H9 (cell line): ENCODE measurements at regions not wholly inside any gene's neighbourhood (a gene's known extent, or its start where the extent isn't known, plus 50 kb on each side); places are given as distances from the start of the nearest gene placed in this dataset.

Experiments
- DNase-seq: peaks from one replicate; pipeline ENCODE4 v3.0.0-alpha.2; 2017
- H2AFZ ChIP-seq: one replicate; pipeline ENCODE4 v1.6.1; 2013; ENCODE audit warnings: mild to moderate bottlenecking, low read length, control low read depth, moderate library complexity
- H2AK5ac ChIP-seq: 2 replicates; pipeline ENCODE4 v1.6.1; 2013; ENCODE audit warnings: low read length, control low read depth, mixed read lengths; ENCODE audit not compliant: insufficient read length
- H2BK120ac ChIP-seq: one replicate; pipeline ENCODE4 v1.6.1; 2013; ENCODE audit warnings: low read depth, mild to moderate bottlenecking, low read length, control low read depth, inconsistent platforms; ENCODE audit not compliant: poor library complexity, severe bottlenecking
- H2BK12ac ChIP-seq: 2 replicates; pipeline ENCODE4 v1.6.1; 2013; ENCODE audit warnings: low read length, control low read depth, mixed read lengths, low read depth; ENCODE audit not compliant: insufficient read length
- H2BK15ac ChIP-seq: 2 replicates; pipeline ENCODE4 v1.6.1; 2013; ENCODE audit warnings: low read depth, low read length, control low read depth
- H2BK20ac ChIP-seq: one replicate; pipeline ENCODE4 v1.6.1; 2013; ENCODE audit warnings: low read depth, mild to moderate bottlenecking, low read length, control low read depth, inconsistent platforms; ENCODE audit not compliant: poor library complexity, severe bottlenecking
- H2BK5ac ChIP-seq: 2 replicates; pipeline ENCODE4 v1.6.1; 2013; ENCODE audit warnings: low read length, control low read depth, mixed read lengths; ENCODE audit not compliant: insufficient read length
- H3K14ac ChIP-seq: 2 replicates; pipeline ENCODE4 v1.6.1; 2013; ENCODE audit warnings: low read length, control low read depth; ENCODE audit not compliant: insufficient read depth
- H3K18ac ChIP-seq: 2 replicates; pipeline ENCODE4 v1.6.1; 2013; ENCODE audit warnings: low read depth, mild to moderate bottlenecking, mixed read lengths, low read length, control low read depth; ENCODE audit not compliant: insufficient read length
- H3K23ac ChIP-seq: 2 replicates; pipeline ENCODE4 v1.6.1; 2013; ENCODE audit warnings: low read length, control low read depth, mixed read lengths, low read depth; ENCODE audit not compliant: insufficient read length
- H3K23me2 ChIP-seq: 2 replicates; pipeline ENCODE4 v1.6.1; 2013; ENCODE audit warnings: low read depth, mild to moderate bottlenecking, mixed read lengths, low read length, control low read depth; ENCODE audit not compliant: insufficient read length, poor library complexity, severe bottlenecking
- H3K27ac ChIP-seq: 2 replicates; pipeline ENCODE4 v1.5.1; 2013; ENCODE audit warnings: low read length, control low read depth, mixed read lengths, low read depth; ENCODE audit not compliant: insufficient read length
- H3K27me3 ChIP-seq: 2 replicates; pipeline ENCODE4 v1.6.1; 2013; ENCODE audit warnings: low read length, control low read depth, inconsistent platforms; ENCODE audit not compliant: insufficient read depth
- H3K4ac ChIP-seq: 2 replicates; pipeline ENCODE4 v1.6.1; 2013; ENCODE audit warnings: low read depth, mild to moderate bottlenecking, control low read depth, inconsistent platforms, low read length, moderate library complexity
- H3K4me1 ChIP-seq: 2 replicates; pipeline ENCODE4 v1.6.1; 2013; ENCODE audit warnings: low read length, control low read depth, inconsistent platforms; ENCODE audit not compliant: insufficient read depth
- H3K4me2 ChIP-seq: 2 replicates; pipeline ENCODE4 v1.6.1; 2013; ENCODE audit warnings: low read length, control low read depth, mixed read lengths; ENCODE audit not compliant: insufficient read length, insufficient read depth
- H3K56ac ChIP-seq: 2 replicates; pipeline ENCODE4 v1.6.1; 2013; ENCODE audit warnings: low read depth, mild to moderate bottlenecking, mixed read lengths, low read length, control low read depth; ENCODE audit not compliant: insufficient read length
- H3K79me1 ChIP-seq: 2 replicates; pipeline ENCODE4 v1.6.1; 2013; ENCODE audit warnings: low read depth, mild to moderate bottlenecking, moderate library complexity, low read length, control low read depth, inconsistent platforms; ENCODE audit not compliant: insufficient read depth, poor library complexity, severe bottlenecking
- H3K79me2 ChIP-seq: 2 replicates; pipeline ENCODE4 v1.6.1; 2013; ENCODE audit warnings: low read length, control low read depth, inconsistent platforms; ENCODE audit not compliant: insufficient read depth
- H3K9ac ChIP-seq: 2 replicates; pipeline ENCODE4 v1.6.1; 2013; ENCODE audit warnings: low read length, control low read depth, mixed read lengths; ENCODE audit not compliant: insufficient read length; ENCODE audit errors: extremely low read depth
- H3K9me3 ChIP-seq: one replicate; pipeline ENCODE4 v1.6.1; 2013; ENCODE audit warnings: low read depth, low read length, inconsistent platforms; ENCODE audit not compliant: control insufficient read depth
- H3T11ph ChIP-seq: one replicate; pipeline ENCODE4 v1.6.1; 2013; ENCODE audit warnings: mild to moderate bottlenecking, low read length, control low read depth, inconsistent platforms
- H4K20me1 ChIP-seq: one replicate; pipeline ENCODE4 v1.6.1; 2013; ENCODE audit not compliant: control insufficient read depth, insufficient read length, insufficient read depth
- H4K5ac ChIP-seq: 2 replicates; pipeline ENCODE4 v1.6.1; 2013; ENCODE audit warnings: low read depth, mild to moderate bottlenecking, mixed read lengths, low read length, control low read depth; ENCODE audit not compliant: insufficient read length
- H4K8ac ChIP-seq: replicated peaks from 2 replicates; pipeline ENCODE4 v1.6.1; 2013; ENCODE audit warnings: low read length, control low read depth, mixed read lengths, low read depth; ENCODE audit not compliant: insufficient read length
- H4K91ac ChIP-seq: 2 replicates; pipeline ENCODE4 v1.6.1; 2013; ENCODE audit warnings: low read depth, mild to moderate bottlenecking, moderate library complexity, mixed read lengths, low read length, control low read depth; ENCODE audit not compliant: insufficient read length
- H3K27ac Mint-ChIP-seq, 3 experiments: 2 replicates in 2 of 3; 3 replicates in 1 of 3; pipeline ENCODE4 v1.8.0; 2020 to 2021; ENCODE audit warnings: mixed read lengths in 3 of 3, mild to moderate bottlenecking in 1 of 3, moderate library complexity in 1 of 3
- H3K27me3 Mint-ChIP-seq: 2 replicates; pipeline ENCODE4 v1.8.0; 2021; ENCODE audit warnings: low read depth, mild to moderate bottlenecking, moderate library complexity, mixed read lengths
- H3K36me3 Mint-ChIP-seq, 3 experiments: 2 replicates in 2 of 3; 3 replicates in 1 of 3; pipeline ENCODE4 v1.8.0; 2020 to 2021; ENCODE audit warnings: low read depth in 3 of 3, mixed read lengths in 3 of 3; ENCODE audit not compliant: insufficient read depth in 1 of 3
- H3K4me1 Mint-ChIP-seq, 2 experiments: 2 replicates each; pipeline ENCODE4 v1.8.0; 2020; ENCODE audit warnings: mixed read lengths in 2 of 2
- H3K4me3 Mint-ChIP-seq, 2 experiments: 2 replicates in 1 of 2; 3 replicates in 1 of 2; pipeline ENCODE4 v1.8.0; 2020 to 2021; ENCODE audit warnings: mild to moderate bottlenecking in 2 of 2, mixed read lengths in 2 of 2, moderate library complexity in 1 of 2
- H3K9me3 Mint-ChIP-seq, 2 experiments: 2 replicates in 1 of 2; 3 replicates in 1 of 2; pipeline ENCODE4 v1.8.0; 2020; ENCODE audit warnings: mild to moderate bottlenecking in 2 of 2, mixed read lengths in 2 of 2, moderate library complexity in 1 of 2
- WGBS: extraction: QIAGEN DNeasy Blood & Tissue Kit; methylation state at CpG from one replicate; pipeline ENCODE4 v1.1.7; 2013; ENCODE audit warnings: missing lambda C conversion rate, low lambda C conversion rate, mixed read lengths; ENCODE audit not compliant: insufficient read length; ENCODE audit errors: extremely low coverage; 5-methylcytosine and 5-hydroxymethylcytosine counted together
- TF ChIP-seq, protein P1 (sequence below): fragments of 200-600 bp; sonication (generic); conservative IDR thresholded peaks from 3 replicates; pipeline ENCODE4 v1.8.0; 2021; ENCODE audit warnings: antibody characterized with exemption, mild to moderate bottlenecking

DNA sequence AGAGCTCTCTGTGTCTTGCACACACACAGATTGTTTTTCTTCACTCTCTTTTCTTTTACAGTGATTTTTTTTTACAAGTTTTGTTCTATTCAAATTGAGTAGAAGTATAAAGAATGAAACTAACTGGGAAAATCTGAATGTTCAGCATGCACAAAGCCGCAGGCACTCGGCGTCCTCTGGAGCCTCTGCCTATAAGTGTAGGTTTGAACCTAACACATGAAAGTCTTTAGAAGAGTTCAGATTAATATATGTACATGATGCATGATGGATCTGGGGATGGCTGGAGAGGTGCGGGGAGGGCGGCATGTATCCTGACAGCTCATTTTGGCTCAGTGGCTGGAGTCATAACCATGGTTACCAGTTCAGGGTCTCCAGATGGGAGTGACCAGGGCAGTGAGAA, 301.1 kb upstream of the CDH4 start:
- Mint-ChIP-seq H3K4me1 (peaks cover 3 to 6% of the 10 kb centered on the region in 2 experiments; a peak in 3 of 4 replicates), H3K27me3 (peaks cover 65% of the 10 kb centered on the region), H3K27ac (no peak overlapping the region), H3K36me3 (no peaks in the 10 kb centered on the region; a peak in 2 of 7 replicates), H3K9me3 (peaks cover 4 to 8% of the 10 kb centered on the region in 2 experiments; a peak in 3 of 5 replicates), H3K4me3 (no peak overlapping the region)
- no peak overlapping the region for H3K23ac ChIP-seq
- no peak overlapping the region for H3K14ac ChIP-seq
- H4K91ac ChIP-seq: no peak overlapping the region
- H3K56ac ChIP-seq: no peak overlapping the region
- no peak for DNase-seq
- no peak overlapping the region for H2AK5ac ChIP-seq
- no peak overlapping the region for H4K5ac ChIP-seq
- H2BK15ac ChIP-seq: no peak overlapping the region
- H3K4me2 ChIP-seq: no peak overlapping the region
- H3K27me3 ChIP-seq: peaks cover 5% of the 10 kb centered on the region; the same call in 1 of the 2 replicates
- no peak overlapping the region for H2BK20ac ChIP-seq
- no peak overlapping the region for H3K27ac ChIP-seq
- no peaks in the 10 kb centered on the region for H3K9me3 ChIP-seq
- TF ChIP-seq, protein P1, sequence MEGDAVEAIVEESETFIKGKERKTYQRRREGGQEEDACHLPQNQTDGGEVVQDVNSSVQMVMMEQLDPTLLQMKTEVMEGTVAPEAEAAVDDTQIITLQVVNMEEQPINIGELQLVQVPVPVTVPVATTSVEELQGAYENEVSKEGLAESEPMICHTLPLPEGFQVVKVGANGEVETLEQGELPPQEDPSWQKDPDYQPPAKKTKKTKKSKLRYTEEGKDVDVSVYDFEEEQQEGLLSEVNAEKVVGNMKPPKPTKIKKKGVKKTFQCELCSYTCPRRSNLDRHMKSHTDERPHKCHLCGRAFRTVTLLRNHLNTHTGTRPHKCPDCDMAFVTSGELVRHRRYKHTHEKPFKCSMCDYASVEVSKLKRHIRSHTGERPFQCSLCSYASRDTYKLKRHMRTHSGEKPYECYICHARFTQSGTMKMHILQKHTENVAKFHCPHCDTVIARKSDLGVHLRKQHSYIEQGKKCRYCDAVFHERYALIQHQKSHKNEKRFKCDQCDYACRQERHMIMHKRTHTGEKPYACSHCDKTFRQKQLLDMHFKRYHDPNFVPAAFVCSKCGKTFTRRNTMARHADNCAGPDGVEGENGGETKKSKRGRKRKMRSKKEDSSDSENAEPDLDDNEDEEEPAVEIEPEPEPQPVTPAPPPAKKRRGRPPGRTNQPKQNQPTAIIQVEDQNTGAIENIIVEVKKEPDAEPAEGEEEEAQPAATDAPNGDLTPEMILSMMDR: no peak
- no peak overlapping the region for H3K4ac ChIP-seq
- no peak overlapping the region for H3K9ac ChIP-seq
- H3K4me1 ChIP-seq: no peaks in the 10 kb centered on the region
- no peaks in the 10 kb centered on the region for H3K23me2 ChIP-seq
- no peak overlapping the region for H2BK12ac ChIP-seq
- H4K8ac ChIP-seq: no peak overlapping the region
- H2BK5ac ChIP-seq: no peak overlapping the region
- no peaks in the 10 kb centered on the region for H3K79me2 ChIP-seq
- no peak overlapping the region for H3K18ac ChIP-seq
- no CpG with 5 or more reads among the region's 5 CpGs for WGBS
- no peaks in the 10 kb centered on the region for H4K20me1 ChIP-seq
- no peak overlapping the region for H2AFZ ChIP-seq
- no peaks in the 10 kb centered on the region for H3K79me1 ChIP-seq
- H3T11ph ChIP-seq: no peak overlapping the region
- H2BK120ac ChIP-seq: no peak overlapping the region
